ENCODE measurements at regions not wholly inside any gene's neighbourhood (a gene's known extent, or its start where the extent isn't known, plus 50 kb on each side); places are given as distances from the start of the nearest gene placed in this dataset.

- no peaks in the 10 kb centered on the region for H3K9me3 ChIP-seq (ENCODE audit: control insufficient read depth in 4 of 4, low read length in 3 of 4)
- no peak overlapping the region for H3K27ac ChIP-seq (ENCODE audit: low read depth in 1 of 2, low read length in 2 of 2)
- no peak for DNase-seq (ENCODE audit: low spot score)
- H3K4me1 ChIP-seq (ENCODE audit: control insufficient read depth in 4 of 4, insufficient read depth in 4 of 4, low read length in 3 of 4), result no peaks in the 10 kb centered on the region
- no peaks in the 10 kb centered on the region for H3K36me3 ChIP-seq (ENCODE audit: control insufficient read depth in 4 of 4, insufficient read depth in 3 of 4, low read depth in 1 of 4, low read length in 3 of 4)
- no peaks in the 10 kb centered on the region for H3K27me3 ChIP-seq (ENCODE audit: control insufficient read depth in 4 of 4, insufficient read depth in 4 of 4, low read length in 3 of 4)
- H3K9ac ChIP-seq (ENCODE audit: low read depth in 1 of 2, low read length in 2 of 2), result no peak overlapping the region
- TF ChIP-seq EGR1 (IDR thresholded peaks at IDR 0.05; ENCODE audit: low read depth in 2 of 2) (no peak), JUND (IDR thresholded peaks at IDR 0.05) (no peak), NR2F2 (IDR thresholded peaks at IDR 0.05) (no peak), RXRA (IDR thresholded peaks at IDR 0.05) (no peak), TAF1 (conservative IDR thresholded peaks at IDR 0.05) (no peak), HNF4A (conservative IDR thresholded peaks at IDR 0.05) (no peak), FOXA2 (IDR thresholded peaks at IDR 0.05) (no peak), REST (IDR thresholded peaks at IDR 0.05) (no peak), FOXA1 (IDR thresholded peaks at IDR 0.05) (no peak), SP1 (IDR thresholded peaks at IDR 0.05) (no peak), CTCF (IDR thresholded peaks at IDR 0.05; ENCODE audit: low read depth, low read length, missing input control) (no peak), ZBTB33 (IDR thresholded peaks at IDR 0.05) (no peak)
- no peak overlapping the region for H3K4me3 ChIP-seq (ENCODE audit: low read depth in 1 of 3, low read length in 3 of 3)
These were observed 408.9 kb upstream of the FBXO33 start for GRCh38 chr14:39841088-39841487.

- no peak overlapping the region for H3K4me3 ChIP-seq (ENCODE audit: low read depth in 1 of 3, low read length in 3 of 3)
- H3K9ac ChIP-seq (ENCODE audit: low read depth in 1 of 2, low read length in 2 of 2), result no peak overlapping the region
- no peak for TF ChIP-seq JUND (IDR thresholded peaks at IDR 0.05)
- TF ChIP-seq ZBTB33 (IDR thresholded peaks at IDR 0.05), result no peak
- no peak for TF ChIP-seq MAX (IDR thresholded peaks at IDR 0.05)
- TF ChIP-seq NR2F2 (IDR thresholded peaks at IDR 0.05), result no peak
- TF ChIP-seq HNF4G (IDR thresholded peaks at IDR 0.05), result no peak
- no peak for TF ChIP-seq SP1 (IDR thresholded peaks at IDR 0.05)
- TF ChIP-seq RAD21 (IDR thresholded peaks at IDR 0.05), result no peak
- TF ChIP-seq FOXA1 (IDR thresholded peaks at IDR 0.05), result no peak
- TF ChIP-seq TAF1 (conservative IDR thresholded peaks at IDR 0.05), result no peak
- no peak for TF ChIP-seq YY1 (IDR thresholded peaks at IDR 0.05)
- no peak for TF ChIP-seq HNF4A (conservative IDR thresholded peaks at IDR 0.05)
- TF ChIP-seq FOXA2 (IDR thresholded peaks at IDR 0.05), result no peak
- TF ChIP-seq CTCF (IDR thresholded peaks at IDR 0.05; ENCODE audit: low read depth, low read length, missing input control), result no peak
- TF ChIP-seq ATF3 (IDR thresholded peaks at IDR 0.05), result no peak
- no peak for TF ChIP-seq EGR1 (IDR thresholded peaks at IDR 0.05; ENCODE audit: low read depth in 2 of 2)
- no peaks in the 10 kb centered on the region for H3K9me3 ChIP-seq (ENCODE audit: control insufficient read depth in 4 of 4, low read length in 3 of 4)
- H3K27me3 ChIP-seq (ENCODE audit: control insufficient read depth in 4 of 4, insufficient read depth in 4 of 4, low read length in 3 of 4), result no peaks in the 10 kb centered on the region
- no peaks in the 10 kb centered on the region for H3K4me1 ChIP-seq (ENCODE audit: control insufficient read depth in 4 of 4, insufficient read depth in 4 of 4, low read length in 3 of 4)
- DNase-seq (ENCODE audit: low spot score), result no peak
- no peaks in the 10 kb centered on the region for H3K36me3 ChIP-seq (ENCODE audit: control insufficient read depth in 4 of 4, insufficient read depth in 3 of 4, low read depth in 1 of 4, low read length in 3 of 4)
- 75% methylated on average over 2 of the region's 2 CpGs for WGBS
- no peak overlapping the region for H3K27ac ChIP-seq (ENCODE audit: low read depth in 1 of 2, low read length in 2 of 2)
These were observed 395.8 kb upstream of the FBXO33 start for GRCh38 chr14:39827901-39828655.
